AG04449 (cell line): ENCODE measurements at regions not wholly inside any gene's neighbourhood (a gene's known extent, or its start where the extent isn't known, plus 50 kb on each side); places are given as distances from the start of the nearest gene placed in this dataset.

Source experiments
- CTCF ChIA-PET: fragments of 350-600 bp; formaldehyde crosslinking; extraction: SDS; loops from one replicate; lab custom pipeline; 2021; ENCODE audit warnings: antibody characterized with exemption; lab: Yijun Ruan, JAX
- POLR2A ChIA-PET: fragments of 400-600, 350-600 bp; formaldehyde crosslinking; extraction: SDS; loops from one replicate; lab custom pipeline; 2020; ENCODE audit warnings: antibody characterized with exemption, inconsistent platforms; lab: Yijun Ruan, JAX
- DNase-seq: peaks from one replicate; pipeline ENCODE4 v3.0.0-alpha.2; 2010; ENCODE audit warnings: low read depth, low spot score
- H3K4me3 ChIP-seq: 2 replicates; pipeline ENCODE4 v1.5.1; 2011; ENCODE audit warnings: low read depth, mild to moderate bottlenecking, control low read depth, low read length
- CTCF ChIP-seq: IDR thresholded peaks from one replicate; pipeline ENCODE4 v1.5.1; 2011; ENCODE audit warnings: mild to moderate bottlenecking, moderate library complexity, low read length, control low read depth, inconsistent platforms; ENCODE audit not compliant: insufficient read depth; ENCODE audit errors: missing control alignments

- TF ChIP-seq CTCF = no peak
- no peak overlapping the region for H3K4me3 ChIP-seq
- ChIA-PET POLR2A (no interaction called here), CTCF (no interaction called here)
- DNase-seq = no peak
Observed at GRCh38 chr10:113476673-113477072, 76.2 kb upstream of the HABP2 start.

- ChIA-PET CTCF (no interaction called here), POLR2A (no interaction called here)
- TF ChIP-seq CTCF = no peak
- no peak overlapping the region for H3K4me3 ChIP-seq
- DNase-seq = no peak
Observed at GRCh38 chr10:113477451-113477850, 75.4 kb upstream of the HABP2 start.

- H3K4me3 ChIP-seq = no peak overlapping the region
- POLR2A ChIA-PET = no interaction called here
- DNase-seq = no peak
- no peak for TF ChIP-seq CTCF
- CTCF ChIA-PET = no interaction called here
Observed at GRCh38 chr10:113479346-113480080, 73.3 kb upstream of the HABP2 start.

GRCh38 chr10:113480081-113480360, 72.8 kb upstream of the HABP2 start:
- ChIA-PET POLR2A (no interaction called here), CTCF (no interaction called here)
- DNase-seq = no peak
- H3K4me3 ChIP-seq = no peak overlapping the region
- no peak for TF ChIP-seq CTCF

- DNase-seq = no peak
- CTCF ChIA-PET = no interaction called here
- POLR2A ChIA-PET = no interaction called here
- TF ChIP-seq CTCF = no peak
- no peak overlapping the region for H3K4me3 ChIP-seq
Observed at GRCh38 chr10:113480851-113481502, 71.9 kb upstream of the HABP2 start.

GRCh38 chr10:113484487-113484886, 68.4 kb upstream of the HABP2 start:
- ChIA-PET POLR2A (no interaction called here), CTCF (interaction anchor here (1.1 kb wide), 1 partner anchor 10 kb away, joined by 4 read pairs; no protein-coding TSS in a partner anchor)
- DNase-seq = no peak
- H3K4me3 ChIP-seq = no peak overlapping the region
- TF ChIP-seq CTCF = no peak
